ENCODE measurements at regions not wholly inside any gene's neighbourhood (a gene's known extent, or its start where the extent isn't known, plus 50 kb on each side); places are given as distances from the start of the nearest gene placed in this dataset.
A peak's percentile ranks its signal among the peaks of the same experiment; 100 is the strongest.

GRCh38 chr2:224210286-224211180 is 171.4 kb upstream of the SERPINE2 start:
- no peak for DNase-seq

GRCh38 chr2:224209555-224210285 is 170.6 kb upstream of the SERPINE2 start:
- DNase-seq, result no peak

- no peak for DNase-seq
Measured at GRCh38 chr2:224208443-224208842, 169.4 kb upstream of the SERPINE2 start.

GRCh38 chr2:224208007-224208406 is 168.9 kb upstream of the SERPINE2 start:
- no peak for DNase-seq

GRCh38 chr2:224206816-224207215 is 167.7 kb upstream of the SERPINE2 start:
- no peak for DNase-seq

- DNase-seq, result no peak
Measured at GRCh38 chr2:224202281-224202865, 163.3 kb upstream of the SERPINE2 start.

GRCh38 chr2:224198436-224198835 is 159.3 kb upstream of the SERPINE2 start:
- DNase-seq, result no peak

- no peak for DNase-seq
Measured at GRCh38 chr2:224196810-224197209, 157.7 kb upstream of the SERPINE2 start.

GRCh38 chr2:224195925-224196571 is 157.0 kb upstream of the SERPINE2 start:
- DNase-seq, result no peak

GRCh38 chr2:224194161-224194560 is 155.1 kb upstream of the SERPINE2 start:
- DNase-seq, result no peak

- no peak for DNase-seq
Measured at GRCh38 chr2:224191465-224191864, 152.4 kb upstream of the SERPINE2 start.

GRCh38 chr2:224190936-224191270 is 151.8 kb upstream of the SERPINE2 start:
- no peak for DNase-seq

- no peak for DNase-seq
Measured at GRCh38 chr2:224190234-224190935, 151.3 kb upstream of the SERPINE2 start.

- DNase-seq, result no peak
Measured at GRCh38 chr2:224187220-224187619, 148.1 kb upstream of the SERPINE2 start.

- no peak for DNase-seq
Measured at GRCh38 chr2:224185023-224185601, 146.0 kb upstream of the SERPINE2 start.

- DNase-seq, result no peak
Measured at GRCh38 chr2:224183086-224183485, 144.0 kb upstream of the SERPINE2 start.

- no peak for DNase-seq
Measured at GRCh38 chr2:224182498-224182897, 143.4 kb upstream of the SERPINE2 start.

- no peak for DNase-seq
Measured at GRCh38 chr2:224181534-224182155, 142.6 kb upstream of the SERPINE2 start.

GRCh38 chr2:224180810-224181209 is 141.7 kb upstream of the SERPINE2 start:
- DNase-seq, result no peak

GRCh38 chr2:224178056-224178455 is 139.0 kb upstream of the SERPINE2 start:
- DNase-seq, result peak; percentile 7

- no peak for DNase-seq
Measured at GRCh38 chr2:224175538-224175937, 136.5 kb upstream of the SERPINE2 start.

Data from right kidney (tissue), 1 donor.